MCF 10A (cell line): ENCODE measurements at regions not wholly inside any gene's neighbourhood (a gene's known extent, or its start where the extent isn't known, plus 50 kb on each side); places are given as distances from the start of the nearest gene placed in this dataset.

ENCODE experiments used
- BruUV-seq: library from RNA; stranded (reverse); fragments of 400-500 nt; replicated peaks from 2 replicates; lab custom pipeline; 2021; lab: Mats Ljungman, UMichigan
- CTCF ChIA-PET: fragments of 300-600 bp; sonication (Branson Sonifier 250); formaldehyde crosslinking; extraction: SDS; loops from one replicate; lab custom pipeline; 2021; ENCODE audit warnings: antibody characterized with exemption, inconsistent platforms; lab: Yijun Ruan, JAX
- POLR2A ChIA-PET: fragments of 300-600, 350-650 bp; sonication (Branson Sonifier 250); formaldehyde crosslinking; extraction: SDS; loops from one replicate; lab custom pipeline; 2020; ENCODE audit warnings: antibody characterized with exemption, inconsistent platforms; lab: Yijun Ruan, JAX
- DNase-seq: peaks from one replicate; pipeline ENCODE4 v3.0.0-alpha.2; 2018; ENCODE audit not compliant: unreplicated experiment
- H3K27ac Mint-ChIP-seq: one replicate; pipeline ENCODE4 v1.8.0; 2022; ENCODE audit warnings: mild to moderate bottlenecking, low read depth, mixed read lengths; ENCODE audit not compliant: unreplicated experiment
- H3K27me3 Mint-ChIP-seq: one replicate; pipeline ENCODE4 v1.8.0; 2022; ENCODE audit warnings: mixed read lengths; ENCODE audit not compliant: insufficient read depth, unreplicated experiment
- H3K36me3 Mint-ChIP-seq: one replicate; pipeline ENCODE4 v1.8.0; 2022; ENCODE audit warnings: mild to moderate bottlenecking, moderate library complexity, mixed read lengths; ENCODE audit not compliant: insufficient read depth, unreplicated experiment
- H3K4me1 Mint-ChIP-seq: one replicate; pipeline ENCODE4 v1.8.0; 2022; ENCODE audit warnings: mixed read lengths; ENCODE audit not compliant: insufficient read depth, unreplicated experiment
- H3K4me3 Mint-ChIP-seq: one replicate; pipeline ENCODE4 v1.8.0; 2022; ENCODE audit warnings: mild to moderate bottlenecking, moderate library complexity, mixed read lengths; ENCODE audit not compliant: unreplicated experiment
- H3K9me3 Mint-ChIP-seq: one replicate; pipeline ENCODE4 v1.8.0; 2022; ENCODE audit warnings: mixed read lengths; ENCODE audit not compliant: unreplicated experiment
- intact Hi-C: fragments of 100-400 bp; cut with micrococcal nuclease; formaldehyde crosslinking; loops from 2 replicates; pipeline ENCODE4 v1.14.1; 2022
- TF ChIP-seq, protein P1 (sequence below): fragments of 200-600 bp; IDR thresholded peaks from one replicate; pipeline ENCODE4 v1.8.0; 2022; ENCODE audit warnings: antibody characterized with exemption, mild to moderate bottlenecking; ENCODE audit not compliant: unreplicated experiment

- H3K9me3 Mint-ChIP-seq: peaks cover 16% of the 10 kb centered on the region
- DNase-seq: no peak
- H3K4me3 Mint-ChIP-seq: peak overlapping the region; percentile 64
- intact Hi-C loops: loop anchor here (2.0 kb wide), 1 partner anchor 34 kb away; no protein-coding TSS in a partner anchor
- TF ChIP-seq, protein P1, sequence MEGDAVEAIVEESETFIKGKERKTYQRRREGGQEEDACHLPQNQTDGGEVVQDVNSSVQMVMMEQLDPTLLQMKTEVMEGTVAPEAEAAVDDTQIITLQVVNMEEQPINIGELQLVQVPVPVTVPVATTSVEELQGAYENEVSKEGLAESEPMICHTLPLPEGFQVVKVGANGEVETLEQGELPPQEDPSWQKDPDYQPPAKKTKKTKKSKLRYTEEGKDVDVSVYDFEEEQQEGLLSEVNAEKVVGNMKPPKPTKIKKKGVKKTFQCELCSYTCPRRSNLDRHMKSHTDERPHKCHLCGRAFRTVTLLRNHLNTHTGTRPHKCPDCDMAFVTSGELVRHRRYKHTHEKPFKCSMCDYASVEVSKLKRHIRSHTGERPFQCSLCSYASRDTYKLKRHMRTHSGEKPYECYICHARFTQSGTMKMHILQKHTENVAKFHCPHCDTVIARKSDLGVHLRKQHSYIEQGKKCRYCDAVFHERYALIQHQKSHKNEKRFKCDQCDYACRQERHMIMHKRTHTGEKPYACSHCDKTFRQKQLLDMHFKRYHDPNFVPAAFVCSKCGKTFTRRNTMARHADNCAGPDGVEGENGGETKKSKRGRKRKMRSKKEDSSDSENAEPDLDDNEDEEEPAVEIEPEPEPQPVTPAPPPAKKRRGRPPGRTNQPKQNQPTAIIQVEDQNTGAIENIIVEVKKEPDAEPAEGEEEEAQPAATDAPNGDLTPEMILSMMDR: no peak
- POLR2A ChIA-PET: interaction anchor here (0.6 to 2.4 kb wide), 15 partner anchors 8 to 1057 kb away, joined by 3 to 24 read pairs (median 4); partner anchors contain the start of gene SH3YL1
- no TSS peak for BruUV-seq
- H3K27ac Mint-ChIP-seq: peak overlapping the region; percentile 90
- CTCF ChIA-PET: interaction anchor here (0.8 to 2.7 kb wide), 8 partner anchors 8 to 144 kb away, joined by 3 to 16 read pairs (median 4); no protein-coding TSS in a partner anchor
- no peaks in the 10 kb centered on the region for H3K36me3 Mint-ChIP-seq
- no peaks in the 10 kb centered on the region for H3K27me3 Mint-ChIP-seq
- peaks cover 21% of the 10 kb centered on the region for H3K4me1 Mint-ChIP-seq
Observed at GRCh38 chr2:568639-569235, 108.5 kb downstream of the TMEM18 start.

DNA sequence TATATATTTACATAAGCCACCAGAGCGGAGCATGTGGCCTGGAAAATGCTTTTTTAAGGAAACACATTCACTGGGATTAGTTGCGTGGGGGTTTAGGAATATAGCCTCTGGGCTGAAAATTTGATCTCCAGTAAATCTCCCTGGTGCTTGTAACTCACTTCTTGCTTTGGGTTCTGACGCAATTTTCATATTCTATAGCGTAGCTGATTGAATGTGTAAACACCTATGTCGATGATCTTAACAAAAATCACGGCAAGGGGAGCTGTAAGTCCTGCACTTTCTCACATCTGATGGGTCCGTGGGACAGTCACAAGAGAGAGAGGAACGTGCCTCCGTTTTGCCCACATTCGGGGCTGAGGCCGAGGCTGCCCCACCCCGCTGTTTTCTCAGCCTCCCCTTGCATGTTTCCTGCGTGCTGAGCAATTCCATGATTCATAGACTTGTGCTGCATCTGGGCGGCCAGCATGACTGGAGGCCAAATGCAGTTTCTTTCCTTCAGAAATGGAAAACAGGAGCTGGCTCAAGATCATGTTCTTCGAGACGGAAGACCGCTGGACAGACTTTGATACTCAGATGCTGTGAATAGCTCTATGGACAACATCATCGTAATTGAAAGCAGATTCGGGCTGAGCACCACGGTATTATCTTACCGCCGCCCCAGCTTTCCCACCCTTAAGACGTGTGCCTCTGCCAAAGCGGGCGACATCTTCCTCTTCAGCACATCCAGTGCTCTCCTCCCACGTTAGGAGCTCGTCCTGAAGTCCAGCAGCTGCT lies 109.2 kb downstream of the TMEM18 start:
- H3K4me1 Mint-ChIP-seq: peaks cover 21% of the 10 kb centered on the region
- ChIA-PET CTCF (interaction anchor here (0.6 to 2.7 kb wide), 8 partner anchors 9 to 223 kb away, joined by 3 to 16 read pairs (median 3); no protein-coding TSS in a partner anchor), POLR2A (interaction anchor here (0.6 to 2.4 kb wide), 16 partner anchors 8 to 1058 kb away, joined by 3 to 24 read pairs (median 4); partner anchors contain the start of gene SH3YL1)
- H3K27ac Mint-ChIP-seq: peak overlapping the region; percentile 90
- TF ChIP-seq, protein P1: no peak
- H3K4me3 Mint-ChIP-seq: peak overlapping the region; percentile 64
- intact Hi-C loops: loop anchor here (2.0 kb wide), 1 partner anchor 33 kb away; no protein-coding TSS in a partner anchor
- H3K9me3 Mint-ChIP-seq: peaks cover 16% of the 10 kb centered on the region
- no TSS peak for BruUV-seq
- H3K27me3 Mint-ChIP-seq: no peaks in the 10 kb centered on the region
- no peaks in the 10 kb centered on the region for H3K36me3 Mint-ChIP-seq
- DNase-seq: peak; percentile 91

GRCh38 chr2:567496-567864 lies 109.7 kb downstream of the TMEM18 start:
- TF ChIP-seq, protein P1: no peak
- Mint-ChIP-seq H3K27me3 (peaks cover under 1% of the 10 kb centered on the region), H3K36me3 (no peaks in the 10 kb centered on the region), H3K4me3 (peak overlapping the region; percentile 64), H3K4me1 (peaks cover 21% of the 10 kb centered on the region), H3K9me3 (peaks cover 15% of the 10 kb centered on the region), H3K27ac (peak overlapping the region; percentile 90)
- no TSS peak for BruUV-seq
- no peak for DNase-seq
- ChIA-PET POLR2A (interaction anchor here (1.0 to 2.4 kb wide), 7 partner anchors 9 to 304 kb away, joined by 3 to 24 read pairs (median 4); partner anchors contain the start of gene SH3YL1), CTCF (interaction anchor here (0.8 to 2.7 kb wide), 4 partner anchors 15 to 72 kb away, joined by 3 to 16 read pairs (median 4); no protein-coding TSS in a partner anchor)
- intact Hi-C loops: no loop called here
